ENCODE measurements at regions not wholly inside any gene's neighbourhood (a gene's known extent, or its start where the extent isn't known, plus 50 kb on each side); places are given as distances from the start of the nearest gene placed in this dataset.

DNA sequence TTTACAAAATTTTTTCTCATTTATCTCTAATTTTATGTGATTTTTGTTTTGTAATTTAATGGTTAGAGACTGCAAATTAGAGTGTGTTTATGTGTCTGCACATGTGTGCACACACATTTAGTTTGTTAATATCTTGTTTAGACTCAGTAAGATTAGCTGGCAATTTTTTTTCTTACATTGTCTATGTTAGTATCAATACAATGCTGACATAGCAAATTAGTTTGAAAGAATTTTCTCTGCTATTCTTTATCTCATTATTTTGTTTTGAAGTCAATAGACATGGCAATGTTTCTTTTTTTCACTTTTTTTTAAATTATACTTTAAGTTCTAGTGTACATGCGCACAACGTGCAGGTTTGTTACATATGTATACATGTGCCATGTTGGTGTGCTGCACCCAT lies 1155.0 kb downstream of the ZPLD1 start:
- TF ChIP-seq CBX3 (IDR thresholded peaks at IDR 0.05; ENCODE audit: borderline replicate concordance, low read depth) (no peak), TBL1XR1 (IDR thresholded peaks at IDR 0.05; ENCODE audit: low read depth, low read length) (no peak), ZBED1 (IDR thresholded peaks at IDR 0.05; ENCODE audit: borderline replicate concordance) (no peak), FOS (IDR thresholded peaks at IDR 0.05; ENCODE audit: borderline replicate concordance, extremely low read depth, insufficient read length) (no peak), PAX5 (IDR thresholded peaks at IDR 0.05; ENCODE audit: borderline replicate concordance, low read depth, low read length) (no peak), CBFB (IDR thresholded peaks at IDR 0.05; ENCODE audit: low read depth) (no peak), CBX5 (IDR thresholded peaks at IDR 0.05; ENCODE audit: low read depth) (no peak)
- TF ChIP-seq, protein P1, sequence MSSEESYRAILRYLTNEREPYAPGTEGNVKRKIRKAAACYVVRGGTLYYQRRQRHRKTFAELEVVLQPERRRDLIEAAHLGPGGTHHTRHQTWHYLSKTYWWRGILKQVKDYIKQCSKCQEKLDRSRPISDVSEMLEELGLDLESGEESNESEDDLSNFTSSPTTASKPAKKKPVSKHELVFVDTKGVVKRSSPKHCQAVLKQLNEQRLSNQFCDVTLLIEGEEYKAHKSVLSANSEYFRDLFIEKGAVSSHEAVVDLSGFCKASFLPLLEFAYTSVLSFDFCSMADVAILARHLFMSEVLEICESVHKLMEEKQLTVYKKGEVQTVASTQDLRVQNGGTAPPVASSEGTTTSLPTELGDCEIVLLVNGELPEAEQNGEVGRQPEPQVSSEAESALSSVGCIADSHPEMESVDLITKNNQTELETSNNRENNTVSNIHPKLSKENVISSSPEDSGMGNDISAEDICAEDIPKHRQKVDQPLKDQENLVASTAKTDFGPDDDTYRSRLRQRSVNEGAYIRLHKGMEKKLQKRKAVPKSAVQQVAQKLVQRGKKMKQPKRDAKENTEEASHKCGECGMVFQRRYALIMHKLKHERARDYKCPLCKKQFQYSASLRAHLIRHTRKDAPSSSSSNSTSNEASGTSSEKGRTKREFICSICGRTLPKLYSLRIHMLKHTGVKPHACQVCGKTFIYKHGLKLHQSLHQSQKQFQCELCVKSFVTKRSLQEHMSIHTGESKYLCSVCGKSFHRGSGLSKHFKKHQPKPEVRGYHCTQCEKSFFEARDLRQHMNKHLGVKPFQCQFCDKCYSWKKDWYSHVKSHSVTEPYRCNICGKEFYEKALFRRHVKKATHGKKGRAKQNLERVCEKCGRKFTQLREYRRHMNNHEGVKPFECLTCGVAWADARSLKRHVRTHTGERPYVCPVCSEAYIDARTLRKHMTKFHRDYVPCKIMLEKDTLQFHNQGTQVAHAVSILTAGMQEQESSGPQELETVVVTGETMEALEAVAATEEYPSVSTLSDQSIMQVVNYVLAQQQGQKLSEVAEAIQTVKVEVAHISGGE (CRISPR knock-in tag; IDR thresholded peaks at IDR 0.05): no peak
- TF ChIP-seq, protein P2, sequence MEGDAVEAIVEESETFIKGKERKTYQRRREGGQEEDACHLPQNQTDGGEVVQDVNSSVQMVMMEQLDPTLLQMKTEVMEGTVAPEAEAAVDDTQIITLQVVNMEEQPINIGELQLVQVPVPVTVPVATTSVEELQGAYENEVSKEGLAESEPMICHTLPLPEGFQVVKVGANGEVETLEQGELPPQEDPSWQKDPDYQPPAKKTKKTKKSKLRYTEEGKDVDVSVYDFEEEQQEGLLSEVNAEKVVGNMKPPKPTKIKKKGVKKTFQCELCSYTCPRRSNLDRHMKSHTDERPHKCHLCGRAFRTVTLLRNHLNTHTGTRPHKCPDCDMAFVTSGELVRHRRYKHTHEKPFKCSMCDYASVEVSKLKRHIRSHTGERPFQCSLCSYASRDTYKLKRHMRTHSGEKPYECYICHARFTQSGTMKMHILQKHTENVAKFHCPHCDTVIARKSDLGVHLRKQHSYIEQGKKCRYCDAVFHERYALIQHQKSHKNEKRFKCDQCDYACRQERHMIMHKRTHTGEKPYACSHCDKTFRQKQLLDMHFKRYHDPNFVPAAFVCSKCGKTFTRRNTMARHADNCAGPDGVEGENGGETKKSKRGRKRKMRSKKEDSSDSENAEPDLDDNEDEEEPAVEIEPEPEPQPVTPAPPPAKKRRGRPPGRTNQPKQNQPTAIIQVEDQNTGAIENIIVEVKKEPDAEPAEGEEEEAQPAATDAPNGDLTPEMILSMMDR (IDR thresholded peaks at IDR 0.05 in 2 of 3, conservative IDR thresholded peaks at IDR 0.05 in 1 of 3; ENCODE audit: control insufficient read depth in 2 of 3, extremely low read depth in 1 of 3, insufficient read depth in 1 of 3, low read depth in 3 of 3, low read length in 3 of 3): no peak
- TF ChIP-seq, protein P3, sequence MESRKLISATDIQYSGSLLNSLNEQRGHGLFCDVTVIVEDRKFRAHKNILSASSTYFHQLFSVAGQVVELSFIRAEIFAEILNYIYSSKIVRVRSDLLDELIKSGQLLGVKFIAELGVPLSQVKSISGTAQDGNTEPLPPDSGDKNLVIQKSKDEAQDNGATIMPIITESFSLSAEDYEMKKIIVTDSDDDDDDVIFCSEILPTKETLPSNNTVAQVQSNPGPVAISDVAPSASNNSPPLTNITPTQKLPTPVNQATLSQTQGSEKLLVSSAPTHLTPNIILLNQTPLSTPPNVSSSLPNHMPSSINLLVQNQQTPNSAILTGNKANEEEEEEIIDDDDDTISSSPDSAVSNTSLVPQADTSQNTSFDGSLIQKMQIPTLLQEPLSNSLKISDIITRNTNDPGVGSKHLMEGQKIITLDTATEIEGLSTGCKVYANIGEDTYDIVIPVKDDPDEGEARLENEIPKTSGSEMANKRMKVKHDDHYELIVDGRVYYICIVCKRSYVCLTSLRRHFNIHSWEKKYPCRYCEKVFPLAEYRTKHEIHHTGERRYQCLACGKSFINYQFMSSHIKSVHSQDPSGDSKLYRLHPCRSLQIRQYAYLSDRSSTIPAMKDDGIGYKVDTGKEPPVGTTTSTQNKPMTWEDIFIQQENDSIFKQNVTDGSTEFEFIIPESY (IDR thresholded peaks at IDR 0.05): no peak
- TF ChIP-seq, protein P4, sequence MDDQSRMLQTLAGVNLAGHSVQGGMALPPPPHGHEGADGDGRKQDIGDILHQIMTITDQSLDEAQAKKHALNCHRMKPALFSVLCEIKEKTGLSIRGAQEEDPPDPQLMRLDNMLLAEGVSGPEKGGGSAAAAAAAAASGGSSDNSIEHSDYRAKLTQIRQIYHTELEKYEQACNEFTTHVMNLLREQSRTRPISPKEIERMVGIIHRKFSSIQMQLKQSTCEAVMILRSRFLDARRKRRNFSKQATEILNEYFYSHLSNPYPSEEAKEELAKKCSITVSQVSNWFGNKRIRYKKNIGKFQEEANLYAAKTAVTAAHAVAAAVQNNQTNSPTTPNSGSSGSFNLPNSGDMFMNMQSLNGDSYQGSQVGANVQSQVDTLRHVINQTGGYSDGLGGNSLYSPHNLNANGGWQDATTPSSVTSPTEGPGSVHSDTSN (IDR thresholded peaks at IDR 0.05; ENCODE audit: insufficient replicate concordance, low read depth, low read length): no peak
